ENCODE measurements at regions not wholly inside any gene's neighbourhood (a gene's known extent, or its start where the extent isn't known, plus 50 kb on each side); places are given as distances from the start of the nearest gene placed in this dataset.

DNA sequence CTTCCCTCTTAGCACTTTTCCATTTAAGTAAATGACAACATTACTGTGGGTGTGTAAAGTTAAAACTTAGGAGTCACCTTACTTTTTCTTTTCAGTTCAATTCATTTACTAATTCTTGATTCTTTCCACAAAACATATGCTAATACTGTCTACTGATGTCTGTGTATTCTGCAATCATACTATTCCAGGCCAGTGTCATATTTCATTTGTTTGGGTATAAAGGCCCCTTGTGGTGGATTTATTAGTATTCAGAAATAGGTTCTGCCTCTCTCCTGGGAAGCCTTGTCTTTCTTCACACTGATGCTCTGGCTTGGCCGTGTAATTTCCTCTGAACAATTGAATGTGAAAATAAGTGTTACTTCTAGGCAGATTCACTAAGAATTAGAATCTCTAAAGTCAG lies 621.9 kb upstream of the SPRY2 start:
- TF ChIP-seq, protein P1, sequence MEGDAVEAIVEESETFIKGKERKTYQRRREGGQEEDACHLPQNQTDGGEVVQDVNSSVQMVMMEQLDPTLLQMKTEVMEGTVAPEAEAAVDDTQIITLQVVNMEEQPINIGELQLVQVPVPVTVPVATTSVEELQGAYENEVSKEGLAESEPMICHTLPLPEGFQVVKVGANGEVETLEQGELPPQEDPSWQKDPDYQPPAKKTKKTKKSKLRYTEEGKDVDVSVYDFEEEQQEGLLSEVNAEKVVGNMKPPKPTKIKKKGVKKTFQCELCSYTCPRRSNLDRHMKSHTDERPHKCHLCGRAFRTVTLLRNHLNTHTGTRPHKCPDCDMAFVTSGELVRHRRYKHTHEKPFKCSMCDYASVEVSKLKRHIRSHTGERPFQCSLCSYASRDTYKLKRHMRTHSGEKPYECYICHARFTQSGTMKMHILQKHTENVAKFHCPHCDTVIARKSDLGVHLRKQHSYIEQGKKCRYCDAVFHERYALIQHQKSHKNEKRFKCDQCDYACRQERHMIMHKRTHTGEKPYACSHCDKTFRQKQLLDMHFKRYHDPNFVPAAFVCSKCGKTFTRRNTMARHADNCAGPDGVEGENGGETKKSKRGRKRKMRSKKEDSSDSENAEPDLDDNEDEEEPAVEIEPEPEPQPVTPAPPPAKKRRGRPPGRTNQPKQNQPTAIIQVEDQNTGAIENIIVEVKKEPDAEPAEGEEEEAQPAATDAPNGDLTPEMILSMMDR (conservative IDR thresholded peaks at IDR 0.05; ENCODE audit: low read depth, low read length) = peak; percentile 17; the same call in 1 of the 2 replicates
- no peak for TF ChIP-seq EZH2 (IDR thresholded peaks at IDR 0.05; ENCODE audit: low read length, unreplicated experiment)
- TF ChIP-seq EZH2phosphoT487 (IDR thresholded peaks at IDR 0.05; ENCODE audit: borderline replicate concordance, low read length) = no peak
